ENCODE measurements at regions not wholly inside any gene's neighbourhood (a gene's known extent, or its start where the extent isn't known, plus 50 kb on each side); places are given as distances from the start of the nearest gene placed in this dataset.
"Not testable (repeated sequence)": the region's sequence is repeated elsewhere in the genome, so short reads cannot be mapped to it uniquely, and the experiment has no call there.

DNA sequence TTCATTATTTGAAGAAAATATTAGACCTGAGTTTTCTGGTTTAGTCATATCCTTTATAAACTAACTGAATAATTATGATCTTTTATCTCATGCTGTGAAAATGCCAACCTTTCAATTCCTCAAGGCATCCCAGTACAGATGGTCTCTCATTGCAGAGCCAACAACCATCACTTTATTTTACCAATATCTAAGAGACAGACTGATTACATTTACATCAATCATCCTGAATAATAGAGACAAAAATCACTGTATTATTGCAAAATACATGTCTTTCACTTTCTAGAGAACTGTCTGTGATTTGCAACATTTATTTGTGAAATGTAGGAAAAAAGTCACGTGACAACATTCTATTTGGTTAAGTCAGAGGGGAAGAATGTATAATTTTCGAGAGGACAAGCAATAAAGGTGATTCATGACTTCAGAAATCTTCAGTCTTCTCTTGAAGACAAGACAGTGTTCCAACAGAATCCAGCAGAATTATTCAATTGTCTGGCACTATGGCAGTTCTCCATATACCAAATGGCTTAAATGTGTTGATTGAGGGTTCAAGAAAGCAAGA is 503.6 kb upstream of the SYT4 start:
- DNase-seq (ENCODE audit: low spot score) (no peak), ATAC-seq (ENCODE audit: low FRiP score) (no peak)
- TF ChIP-seq, protein P1, sequence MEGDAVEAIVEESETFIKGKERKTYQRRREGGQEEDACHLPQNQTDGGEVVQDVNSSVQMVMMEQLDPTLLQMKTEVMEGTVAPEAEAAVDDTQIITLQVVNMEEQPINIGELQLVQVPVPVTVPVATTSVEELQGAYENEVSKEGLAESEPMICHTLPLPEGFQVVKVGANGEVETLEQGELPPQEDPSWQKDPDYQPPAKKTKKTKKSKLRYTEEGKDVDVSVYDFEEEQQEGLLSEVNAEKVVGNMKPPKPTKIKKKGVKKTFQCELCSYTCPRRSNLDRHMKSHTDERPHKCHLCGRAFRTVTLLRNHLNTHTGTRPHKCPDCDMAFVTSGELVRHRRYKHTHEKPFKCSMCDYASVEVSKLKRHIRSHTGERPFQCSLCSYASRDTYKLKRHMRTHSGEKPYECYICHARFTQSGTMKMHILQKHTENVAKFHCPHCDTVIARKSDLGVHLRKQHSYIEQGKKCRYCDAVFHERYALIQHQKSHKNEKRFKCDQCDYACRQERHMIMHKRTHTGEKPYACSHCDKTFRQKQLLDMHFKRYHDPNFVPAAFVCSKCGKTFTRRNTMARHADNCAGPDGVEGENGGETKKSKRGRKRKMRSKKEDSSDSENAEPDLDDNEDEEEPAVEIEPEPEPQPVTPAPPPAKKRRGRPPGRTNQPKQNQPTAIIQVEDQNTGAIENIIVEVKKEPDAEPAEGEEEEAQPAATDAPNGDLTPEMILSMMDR (IDR thresholded peaks at IDR 0.05) = no peak

DNA sequence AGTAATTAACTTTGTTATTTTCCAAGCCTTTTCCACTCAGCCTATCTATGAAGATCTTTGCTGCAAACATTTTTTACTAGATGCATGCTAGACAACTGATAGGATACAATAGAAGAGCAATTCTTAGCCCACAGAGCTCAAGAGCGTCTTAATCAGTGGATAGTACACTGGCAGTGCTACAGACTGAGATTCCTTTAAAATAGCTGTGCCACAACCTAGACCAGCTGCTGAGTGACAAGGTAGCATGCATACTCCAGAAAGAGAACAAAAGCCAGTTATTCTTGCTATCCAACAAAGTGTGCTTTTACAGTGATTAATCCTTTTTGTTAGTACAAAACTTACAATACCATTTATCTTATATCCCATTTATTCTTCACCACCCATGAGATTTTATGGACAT is 507.9 kb upstream of the SYT4 start:
- TF ChIP-seq, protein P1 (IDR thresholded peaks at IDR 0.05) = no peak
- no peak for ATAC-seq (ENCODE audit: low FRiP score)
- no peak for DNase-seq (ENCODE audit: low spot score)

DNA sequence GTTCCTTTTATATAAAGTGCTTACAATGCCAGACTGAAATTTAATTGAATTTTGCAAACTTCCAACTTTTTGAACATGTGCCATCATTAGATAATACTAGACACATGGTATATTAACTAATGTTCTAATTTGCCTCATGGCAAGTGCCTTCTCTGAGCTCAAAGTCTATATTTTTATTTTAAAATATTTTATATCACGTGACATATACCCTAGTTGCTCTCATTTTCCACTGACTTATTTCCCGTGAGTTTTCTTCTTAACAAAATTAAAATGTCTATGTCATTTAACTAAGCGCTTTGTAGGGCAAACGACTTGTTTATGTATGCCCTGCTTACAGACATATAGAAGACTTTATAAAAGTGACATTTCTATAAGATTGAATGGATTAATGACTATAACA is 509.6 kb upstream of the SYT4 start:
- ATAC-seq (ENCODE audit: low FRiP score) (no peak), DNase-seq (ENCODE audit: low spot score) (no peak)
- TF ChIP-seq, protein P1 (IDR thresholded peaks at IDR 0.05) = no peak

DNA sequence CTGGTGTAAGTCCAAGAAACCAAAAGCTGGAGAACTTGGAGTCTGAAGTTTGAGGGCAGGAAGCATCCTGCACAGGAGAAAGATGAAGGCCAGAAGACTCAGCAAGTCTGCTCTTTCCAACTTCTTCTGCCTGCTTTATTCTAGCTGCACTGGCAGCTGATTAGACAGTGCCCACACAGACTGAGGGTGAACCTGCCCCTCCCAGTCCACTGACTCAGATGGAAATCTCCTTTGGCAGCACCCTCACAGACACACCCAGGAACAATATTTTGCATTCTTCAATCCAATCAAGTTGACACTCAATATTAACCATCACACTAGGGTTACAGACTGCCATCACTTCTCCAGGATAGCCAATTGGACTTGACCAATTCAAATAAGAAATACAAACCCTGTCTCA is 510.4 kb upstream of the SYT4 start:
- not testable (repeated sequence) for DNase-seq (ENCODE audit: low spot score); ATAC-seq (ENCODE audit: low FRiP score)

DNA sequence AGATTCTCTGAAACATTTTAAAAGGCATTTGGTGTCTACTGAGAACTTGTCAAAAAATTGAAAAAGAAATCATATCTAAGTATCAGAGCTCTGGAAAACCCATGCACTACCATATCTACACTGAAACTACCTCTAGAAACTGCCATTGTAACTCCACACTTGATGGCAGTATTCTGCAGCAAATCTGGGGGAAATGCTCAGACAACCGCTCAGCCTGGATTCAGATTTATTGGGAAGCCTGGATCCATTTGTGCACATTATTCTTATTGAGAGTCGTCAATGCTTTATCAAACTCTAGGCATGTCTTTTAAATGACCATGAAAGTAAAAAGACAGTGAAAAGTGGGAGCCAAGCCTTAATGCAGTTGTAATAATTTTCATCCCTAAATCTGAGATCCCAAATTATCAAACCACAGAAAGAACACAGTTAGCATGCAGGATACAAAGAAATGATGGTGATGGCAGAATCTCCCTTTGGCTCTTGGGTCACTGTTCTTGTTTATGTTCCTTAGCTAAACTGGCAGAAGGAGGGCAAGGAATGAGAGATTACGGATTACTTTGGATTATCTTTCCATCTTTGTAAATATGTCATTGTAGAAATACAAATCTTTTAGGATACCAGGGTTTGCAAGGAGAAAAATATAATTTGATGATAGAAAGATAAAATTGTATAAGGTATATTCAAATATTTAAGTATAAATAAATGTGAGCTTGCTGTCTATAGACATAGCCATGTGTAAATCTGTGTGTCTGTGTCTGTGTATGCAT is 512.1 kb upstream of the SYT4 start:
- DNase-seq (ENCODE audit: low spot score) (no peak), ATAC-seq (ENCODE audit: low FRiP score) (no peak)
- TF ChIP-seq, protein P1 (IDR thresholded peaks at IDR 0.05) = no peak

DNA sequence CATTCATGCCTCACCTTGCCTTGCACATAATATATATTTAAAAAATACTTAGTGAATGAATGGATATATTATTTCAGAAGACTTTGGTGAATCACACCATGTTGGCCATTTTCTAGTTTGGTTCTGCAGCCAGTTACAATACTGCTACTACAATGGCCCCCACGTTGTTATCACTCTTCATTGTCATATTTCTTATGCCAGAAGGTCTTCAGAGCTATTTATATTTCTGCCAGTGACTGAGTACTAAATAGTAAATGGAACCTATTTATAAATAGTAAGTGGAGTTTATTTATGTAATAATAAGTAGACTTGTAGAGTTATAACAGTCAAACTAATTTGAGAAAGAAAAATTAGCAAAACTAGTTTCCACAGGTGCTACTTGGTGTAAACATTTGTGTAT is 516.6 kb upstream of the SYT4 start:
- DNase-seq (ENCODE audit: low spot score) (no peak), ATAC-seq (ENCODE audit: low FRiP score) (no peak)
- TF ChIP-seq, protein P1 (IDR thresholded peaks at IDR 0.05) = no peak

DNA sequence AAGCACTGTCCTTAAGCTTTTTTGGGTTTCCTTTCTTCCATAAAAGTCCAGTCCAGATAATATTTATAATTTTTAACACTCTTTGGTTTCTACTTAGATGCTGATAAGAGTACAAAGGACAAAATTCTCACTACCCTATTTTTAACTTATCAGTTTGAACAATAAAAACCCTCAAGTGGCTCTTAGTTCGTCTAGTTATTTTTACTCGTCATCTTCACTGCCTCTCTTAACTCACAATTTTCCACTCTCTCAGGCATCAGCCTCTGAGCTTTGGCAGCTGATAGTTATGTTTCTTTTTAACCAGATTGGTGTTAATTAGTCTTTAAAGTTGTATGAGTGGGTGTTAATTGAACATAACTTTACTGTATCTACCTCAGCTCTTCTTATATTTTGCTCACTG is 517.1 kb upstream of the SYT4 start:
- ATAC-seq (ENCODE audit: low FRiP score) = no peak
- no peak for DNase-seq (ENCODE audit: low spot score)
- TF ChIP-seq, protein P1 (IDR thresholded peaks at IDR 0.05) = no peak

All from omental fat pad (tissue), 3 donors.